MG63 (cell line): ENCODE measurements at regions not wholly inside any gene's neighbourhood (a gene's known extent, or its start where the extent isn't known, plus 50 kb on each side); places are given as distances from the start of the nearest gene placed in this dataset.
"Not testable (repeated sequence)": the region's sequence is repeated elsewhere in the genome, so short reads cannot be mapped to it uniquely, and the experiment has no call there.

Experiments
- DNase-seq: peaks from one replicate; pipeline ENCODE4 v3.0.0-alpha.2; 2020
- H3K27me3 ChIP-seq: fragments of 250-450 bp; sonication (Bioruptor Pico); 2 replicates; pipeline ENCODE4 v1.5.1; 2020; ENCODE audit warnings: mild to moderate bottlenecking, moderate library complexity
- H3K36me3 ChIP-seq: fragments of 250-450 bp; sonication (Bioruptor Pico); 2 replicates; pipeline ENCODE4 v1.5.1; 2020; ENCODE audit warnings: mild to moderate bottlenecking, moderate library complexity
- H3K4me3 ChIP-seq: fragments of 250-450 bp; sonication (Bioruptor Pico); 2 replicates; pipeline ENCODE4 v1.5.1; 2020; ENCODE audit warnings: mild to moderate bottlenecking, moderate library complexity
- H3K9me3 ChIP-seq: fragments of 250-450 bp; sonication (Bioruptor Pico); 2 replicates; pipeline ENCODE4 v1.5.1; 2020; ENCODE audit warnings: mild to moderate bottlenecking, moderate library complexity

DNA sequence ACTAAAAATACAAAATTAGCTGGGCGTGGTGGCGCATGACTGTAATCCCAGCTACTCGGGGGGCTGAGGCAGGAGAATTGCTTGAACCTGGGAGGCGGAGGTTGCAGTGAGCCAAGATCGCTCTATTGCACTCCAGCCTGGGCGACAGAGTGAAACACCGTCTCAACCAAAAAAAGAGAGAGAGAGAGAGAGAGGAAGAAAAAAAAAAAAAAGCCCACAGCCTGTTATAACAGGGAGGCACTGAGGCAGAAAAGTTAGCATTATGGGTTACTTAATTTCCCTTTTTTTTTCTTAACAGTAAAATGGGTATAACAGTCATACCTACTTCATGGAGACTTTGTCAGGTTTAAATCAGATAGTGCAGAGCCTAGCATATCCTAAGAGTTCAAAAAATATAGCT, 65.8 kb upstream of the PIP5K1B start:
- H3K9me3 ChIP-seq, H3K36me3 ChIP-seq, H3K27me3 ChIP-seq, DNase-seq, H3K4me3 ChIP-seq: not testable (repeated sequence)

DNA sequence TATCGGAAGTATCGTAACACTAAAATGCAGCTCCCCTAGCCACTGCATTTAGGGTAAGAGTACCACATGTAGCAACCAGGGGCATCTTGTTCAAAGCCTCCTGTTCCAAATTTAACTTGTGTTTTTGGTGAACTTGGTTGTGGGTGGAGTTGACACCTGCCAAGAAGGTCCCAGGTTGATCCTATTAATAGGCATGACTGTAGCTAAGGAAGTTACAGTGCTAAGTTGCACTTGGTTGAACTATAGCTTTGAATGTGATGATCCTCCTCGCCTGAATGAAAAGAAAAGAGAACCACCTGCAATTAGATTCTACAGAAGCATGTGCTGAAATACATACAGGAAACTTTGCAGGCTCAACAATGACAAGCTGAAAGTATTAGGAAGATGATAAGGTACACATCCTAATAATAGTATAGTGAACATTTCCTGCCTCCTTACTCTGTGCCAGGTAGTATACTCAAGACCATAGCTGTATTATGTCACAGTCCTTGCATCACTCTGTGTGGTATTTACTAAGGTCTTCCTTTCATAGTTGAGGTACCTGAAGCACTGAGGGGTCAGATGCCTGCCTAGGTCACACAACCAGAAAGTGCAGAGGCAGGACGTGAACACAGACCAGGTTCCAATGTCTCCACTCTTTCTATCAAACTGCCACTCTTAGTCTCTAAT, 64.5 kb upstream of the PIP5K1B start:
- H3K27me3 ChIP-seq, result no peaks in the 10 kb centered on the region
- no peak overlapping the region for H3K4me3 ChIP-seq
- no peaks in the 10 kb centered on the region for H3K36me3 ChIP-seq
- no peaks in the 10 kb centered on the region for H3K9me3 ChIP-seq
- DNase-seq, result no peak

DNA sequence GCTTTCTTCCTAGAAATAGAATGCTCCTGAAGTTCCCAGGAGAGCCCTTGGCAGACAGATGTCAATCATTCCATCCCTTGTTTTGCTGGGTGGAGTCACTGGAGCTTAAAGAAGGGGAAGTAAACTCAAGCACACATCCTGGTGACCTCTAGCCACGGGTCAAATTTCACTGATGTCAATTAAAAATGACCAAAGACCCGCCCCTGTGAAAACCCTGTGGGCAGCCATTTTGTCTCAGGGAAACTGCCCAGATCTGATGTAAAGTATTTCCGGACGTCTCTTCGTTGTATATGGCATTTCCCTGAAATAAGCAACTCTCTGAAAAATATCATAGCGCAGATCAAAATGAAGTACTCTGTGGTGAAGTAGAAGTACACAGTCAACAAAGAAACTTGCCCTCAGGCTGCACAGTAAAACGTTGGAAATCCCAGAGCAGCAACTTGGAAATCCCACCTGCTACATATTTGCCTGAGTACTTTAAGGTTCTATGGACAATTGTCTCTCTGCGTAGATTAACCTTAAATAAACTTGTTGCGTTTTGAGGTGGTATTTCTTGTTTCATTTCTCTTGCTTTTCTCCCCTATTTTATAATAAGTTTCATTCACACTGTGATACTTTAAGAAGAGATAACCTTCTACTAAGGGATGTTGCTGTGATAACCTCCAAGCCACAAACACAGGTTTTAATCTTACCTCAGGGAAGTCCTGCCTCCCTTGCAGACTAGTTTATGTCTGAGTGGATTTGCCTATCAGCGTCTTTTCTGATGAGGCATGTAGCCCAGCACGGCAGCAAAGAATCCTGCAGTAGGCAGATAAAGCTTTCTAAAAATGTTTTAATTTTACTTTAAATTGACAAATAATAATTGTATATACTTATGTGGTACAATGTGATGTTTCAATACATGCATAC, 60.9 kb upstream of the PIP5K1B start:
- H3K27me3 ChIP-seq, result no peaks in the 10 kb centered on the region
- H3K9me3 ChIP-seq, result no peaks in the 10 kb centered on the region
- no peaks in the 10 kb centered on the region for H3K36me3 ChIP-seq
- no peak for DNase-seq
- no peak overlapping the region for H3K4me3 ChIP-seq

DNA sequence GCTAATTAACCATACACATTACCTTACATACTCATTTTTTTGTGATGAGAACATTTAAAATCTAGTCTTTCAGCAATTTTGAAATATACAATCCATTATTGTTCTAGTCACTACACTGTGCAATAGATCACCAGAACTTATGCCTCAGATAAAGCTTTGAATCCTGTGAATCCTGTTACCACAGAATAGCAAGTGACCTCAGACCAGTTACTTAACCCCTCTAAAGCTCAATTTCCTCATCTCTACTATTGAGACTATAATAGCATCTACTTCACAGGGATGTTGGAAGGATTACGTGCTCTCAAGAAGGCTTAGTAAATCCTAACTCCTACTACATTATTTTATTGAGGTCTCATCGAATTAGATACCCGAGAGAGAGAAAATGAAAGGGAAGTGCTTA, 60.2 kb upstream of the PIP5K1B start:
- H3K9me3 ChIP-seq, result no peaks in the 10 kb centered on the region
- H3K36me3 ChIP-seq, result no peaks in the 10 kb centered on the region
- H3K4me3 ChIP-seq, result no peak overlapping the region
- no peak for DNase-seq
- H3K27me3 ChIP-seq, result no peaks in the 10 kb centered on the region

DNA sequence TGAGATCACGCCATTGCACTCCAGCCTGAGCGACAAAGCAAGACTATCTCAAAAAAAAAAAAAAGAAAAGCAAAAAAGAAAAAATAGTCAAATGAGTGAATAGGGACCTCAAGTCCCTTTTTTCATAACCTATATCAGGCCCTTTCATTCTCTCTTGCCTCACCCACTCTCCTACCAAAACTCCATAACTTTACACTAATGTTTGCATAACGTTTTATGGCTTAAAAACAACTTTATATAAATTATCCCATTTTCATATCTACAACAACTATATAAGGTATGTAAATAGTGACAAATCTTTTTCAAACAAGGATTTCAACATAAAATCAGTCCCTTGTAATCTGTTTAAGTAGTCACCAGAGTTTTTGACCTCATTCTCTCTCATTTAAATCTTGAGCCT, 56.9 kb upstream of the PIP5K1B start:
- H3K27me3 ChIP-seq, result no peaks in the 10 kb centered on the region
- no peak for DNase-seq
- H3K9me3 ChIP-seq, result no peaks in the 10 kb centered on the region
- H3K36me3 ChIP-seq, result no peaks in the 10 kb centered on the region
- no peak overlapping the region for H3K4me3 ChIP-seq

DNA sequence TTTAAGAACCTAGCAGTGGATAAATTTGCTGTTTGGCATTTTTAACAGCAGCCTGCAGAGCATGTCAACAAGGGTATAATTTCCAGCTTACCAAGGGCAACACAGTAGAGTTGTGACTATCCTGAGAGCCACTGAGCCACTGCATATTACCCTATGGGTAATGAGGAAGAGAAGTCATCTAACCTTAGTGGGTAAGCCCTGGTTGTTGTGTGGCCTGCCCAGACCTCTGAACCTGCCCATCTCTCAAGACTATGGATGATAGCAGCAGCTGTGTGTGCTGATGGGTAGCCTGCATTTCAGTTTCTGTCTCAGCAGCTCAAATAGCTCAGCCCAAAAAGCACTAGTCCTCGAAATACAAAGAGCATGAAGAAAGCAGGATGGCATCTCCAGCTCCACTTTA, 56.1 kb upstream of the PIP5K1B start:
- H3K27me3 ChIP-seq, result no peaks in the 10 kb centered on the region
- no peaks in the 10 kb centered on the region for H3K9me3 ChIP-seq
- H3K36me3 ChIP-seq, result no peaks in the 10 kb centered on the region
- H3K4me3 ChIP-seq, result no peak overlapping the region
- no peak for DNase-seq

DNA sequence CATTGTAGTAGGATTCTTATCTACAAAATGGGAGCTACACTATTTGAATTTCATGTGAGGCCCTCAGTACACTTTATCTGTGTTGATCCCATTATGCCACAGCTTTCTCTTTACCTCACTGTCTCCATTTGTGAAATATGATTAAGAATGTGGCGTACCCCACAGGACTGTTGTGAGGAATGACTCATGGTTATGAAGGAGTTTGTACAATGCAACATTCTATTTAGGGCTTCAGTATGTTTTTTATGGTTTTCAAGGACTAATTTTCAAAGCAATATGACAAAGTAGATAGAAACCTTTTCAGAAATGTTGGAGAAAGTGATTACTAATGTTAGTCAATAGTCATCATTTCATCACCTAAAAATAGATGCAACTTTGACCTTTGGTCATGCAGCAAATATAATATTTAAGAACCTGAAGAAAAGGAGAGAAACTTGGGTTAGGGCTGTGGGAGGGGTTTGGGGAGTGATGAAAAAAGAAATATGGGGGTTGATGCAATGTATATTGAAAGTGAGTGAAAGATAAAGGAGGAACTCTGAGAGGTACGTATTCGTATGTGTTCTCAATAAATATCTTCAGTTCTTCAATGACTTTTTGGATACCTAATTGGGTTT, 53.7 kb upstream of the PIP5K1B start:
- H3K27me3 ChIP-seq, result no peaks in the 10 kb centered on the region
- H3K9me3 ChIP-seq, result no peaks in the 10 kb centered on the region
- no peak for DNase-seq
- no peaks in the 10 kb centered on the region for H3K36me3 ChIP-seq
- no peak overlapping the region for H3K4me3 ChIP-seq

DNA sequence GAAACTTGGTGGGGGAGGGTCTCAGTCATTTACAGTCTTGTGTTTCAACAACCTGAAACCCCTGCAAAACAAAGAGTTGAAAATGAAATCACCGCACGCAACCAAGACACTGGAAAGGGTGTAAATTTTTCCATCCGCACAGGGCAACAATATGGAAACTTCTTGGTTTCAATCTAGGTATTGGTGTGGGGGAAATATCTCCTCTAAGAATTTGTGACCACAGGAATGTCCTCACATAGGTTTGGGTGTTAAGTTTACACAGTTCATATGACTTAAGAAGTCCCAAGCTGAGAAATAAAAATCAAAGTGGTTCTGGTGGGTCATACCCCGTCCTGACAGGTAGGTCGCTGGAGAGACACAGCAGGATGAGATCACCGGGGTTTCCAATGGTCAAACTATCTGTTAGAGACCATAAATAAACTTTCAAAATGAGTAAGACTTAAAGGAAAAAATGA, 51.9 kb upstream of the PIP5K1B start:
- Histone ChIP-seq H3K4me3 (no peak overlapping the region), H3K36me3 (no peaks in the 10 kb centered on the region), H3K9me3 (no peaks in the 10 kb centered on the region), H3K27me3 (no peaks in the 10 kb centered on the region)
- no peak for DNase-seq

DNA sequence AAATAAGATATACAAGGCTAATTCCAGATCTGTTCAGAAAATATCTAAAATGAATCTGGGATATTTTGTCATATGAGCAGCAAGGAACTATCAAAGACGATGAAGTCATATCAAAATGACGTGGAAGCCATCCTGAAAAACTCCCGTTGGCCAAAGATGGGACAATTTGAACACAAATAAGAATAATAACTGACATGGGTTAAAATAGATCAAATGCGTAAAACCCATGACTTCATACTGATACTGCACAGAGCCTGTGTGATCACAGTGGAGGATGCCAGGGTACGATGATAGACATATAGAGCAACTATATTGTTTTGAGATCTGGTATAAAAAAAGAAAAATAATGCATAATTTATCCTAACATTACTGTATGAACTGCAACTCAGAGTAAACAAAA, 51.0 kb upstream of the PIP5K1B start:
- H3K27me3 ChIP-seq, result no peaks in the 10 kb centered on the region
- no peaks in the 10 kb centered on the region for H3K9me3 ChIP-seq
- no peak for DNase-seq
- H3K4me3 ChIP-seq, result no peak overlapping the region
- H3K36me3 ChIP-seq, result no peaks in the 10 kb centered on the region
